ENCODE measurements at regions not wholly inside any gene's neighbourhood (a gene's known extent, or its start where the extent isn't known, plus 50 kb on each side); places are given as distances from the start of the nearest gene placed in this dataset.

- TF ChIP-seq CTCF (IDR thresholded peaks at IDR 0.05; ENCODE audit: extremely low read depth, insufficient read depth, missing control alignments) = no peak
- DNase-seq (ENCODE audit: low spot score) = no peak
- in situ Hi-C loops (cut with MboI; ENCODE audit: low pct_unique_long_range_greater_than_20kb, low sequenced_read_pairs, unreplicated experiment) = no loop called here
Measured at GRCh38 chr13:73938372-73939070, 195.7 kb downstream of the KLF12 start.

- in situ Hi-C loops (cut with MboI; ENCODE audit: low pct_unique_long_range_greater_than_20kb, low sequenced_read_pairs, unreplicated experiment) = no loop called here
- TF ChIP-seq CTCF (IDR thresholded peaks at IDR 0.05; ENCODE audit: extremely low read depth, insufficient read depth, missing control alignments) = no peak
- DNase-seq (ENCODE audit: low spot score) = no peak
Measured at GRCh38 chr13:73937441-73937840, 196.8 kb downstream of the KLF12 start.

GRCh38 chr13:73935991-73936390 lies 198.2 kb downstream of the KLF12 start:
- no peak for DNase-seq (ENCODE audit: low spot score)
- in situ Hi-C loops (cut with MboI; ENCODE audit: low pct_unique_long_range_greater_than_20kb, low sequenced_read_pairs, unreplicated experiment) = no loop called here
- no peak for TF ChIP-seq CTCF (IDR thresholded peaks at IDR 0.05; ENCODE audit: extremely low read depth, insufficient read depth, missing control alignments)

- TF ChIP-seq CTCF (IDR thresholded peaks at IDR 0.05; ENCODE audit: extremely low read depth, insufficient read depth, missing control alignments) = no peak
- DNase-seq (ENCODE audit: low spot score) = no peak
- in situ Hi-C loops (cut with MboI; ENCODE audit: low pct_unique_long_range_greater_than_20kb, low sequenced_read_pairs, unreplicated experiment) = no loop called here
Measured at GRCh38 chr13:73934771-73935170, 199.4 kb downstream of the KLF12 start.

- in situ Hi-C loops (cut with MboI; ENCODE audit: low pct_unique_long_range_greater_than_20kb, low sequenced_read_pairs, unreplicated experiment) = no loop called here
- TF ChIP-seq CTCF (IDR thresholded peaks at IDR 0.05; ENCODE audit: extremely low read depth, insufficient read depth, missing control alignments) = no peak
- no peak for DNase-seq (ENCODE audit: low spot score)
Measured at GRCh38 chr13:73934215-73934641, 200.0 kb downstream of the KLF12 start.

- in situ Hi-C loops (cut with MboI; ENCODE audit: low pct_unique_long_range_greater_than_20kb, low sequenced_read_pairs, unreplicated experiment) = no loop called here
- TF ChIP-seq CTCF (IDR thresholded peaks at IDR 0.05; ENCODE audit: extremely low read depth, insufficient read depth, missing control alignments) = no peak
- DNase-seq (ENCODE audit: low spot score) = no peak
Measured at GRCh38 chr13:73933795-73934194, 200.4 kb downstream of the KLF12 start.
